Coronary artery (tissue), 2 donors: ENCODE measurements at regions not wholly inside any gene's neighbourhood (a gene's known extent, or its start where the extent isn't known, plus 50 kb on each side); places are given as distances from the start of the nearest gene placed in this dataset.

Source experiments
- DNase-seq: peaks from one replicate; pipeline ENCODE4 v3.0.0-alpha.2; 2017; ENCODE audit warnings: low spot score
- H3K27ac ChIP-seq, 2 donors: fragments of 200-600 bp; sonication (generic); one replicate each; pipeline ENCODE4 v1.5.1; 2016 to 2019
- H3K4me3 ChIP-seq: fragments of 200-600 bp; sonication (generic); 2 replicates; pipeline ENCODE4 v1.5.1; 2016; ENCODE audit warnings: mild to moderate bottlenecking, moderate library complexity
- CTCF ChIP-seq: fragments of 200-600 bp; sonication (generic); IDR thresholded peaks from one replicate; pipeline ENCODE4 v1.5.1; 2019; ENCODE audit warnings: antibody characterized with exemption

DNA sequence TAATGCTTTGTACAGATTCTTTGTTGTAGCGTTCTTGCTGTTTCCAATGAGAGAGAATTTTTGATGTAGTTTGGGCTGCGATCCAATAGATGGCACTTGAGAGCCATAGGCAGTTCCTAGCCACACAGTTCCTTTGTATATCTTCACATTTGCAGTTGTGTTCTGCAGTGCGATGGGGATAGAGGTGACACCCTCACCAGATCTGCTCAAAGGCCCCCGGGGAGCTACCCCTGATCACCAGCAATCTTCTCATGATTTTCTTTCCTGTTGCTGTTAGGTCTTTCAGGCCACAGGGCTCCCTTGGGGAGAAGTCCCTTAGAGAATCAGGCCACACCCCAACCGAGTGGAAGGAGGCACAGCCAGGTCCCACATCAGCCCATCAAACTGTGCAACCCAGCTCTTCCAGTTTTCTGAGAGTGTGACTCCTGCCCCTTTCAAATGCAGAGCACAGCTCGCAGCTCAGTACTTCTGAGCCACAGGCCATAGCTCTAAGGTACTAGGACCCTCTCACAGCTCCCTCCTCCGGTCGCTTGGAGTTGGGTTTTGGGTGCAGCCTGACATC is 353.7 kb downstream of the SLCO4C1 start:
- H3K27ac ChIP-seq: no peak overlapping the region
- no peak overlapping the region for H3K4me3 ChIP-seq
- no peak for TF ChIP-seq CTCF
- no peak for DNase-seq

DNA sequence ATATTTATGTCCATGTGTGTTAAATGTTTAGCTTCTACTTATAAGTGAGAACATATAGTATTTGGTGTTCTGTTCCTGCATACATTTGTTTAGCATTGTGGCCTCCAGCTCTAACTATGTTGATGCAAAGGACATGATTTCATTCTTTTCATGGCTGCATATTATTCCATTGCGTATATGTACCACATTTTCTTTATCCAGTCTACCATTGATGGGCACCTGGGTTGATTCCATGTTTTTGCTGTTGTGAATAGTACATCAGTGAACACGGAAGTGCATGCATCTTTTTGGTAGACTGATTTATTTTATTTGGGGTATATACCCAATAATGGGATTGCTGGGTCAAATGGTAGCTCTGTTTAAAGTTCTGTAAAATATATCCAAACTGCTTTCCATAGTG is 359.0 kb downstream of the SLCO4C1 start:
- Histone ChIP-seq H3K4me3 (no peak overlapping the region), H3K27ac (no peak overlapping the region)
- TF ChIP-seq CTCF: no peak
- DNase-seq: no peak

- no peak for TF ChIP-seq CTCF
- no peak for DNase-seq
- H3K4me3 ChIP-seq: no peak overlapping the region
- no peak overlapping the region for H3K27ac ChIP-seq
These were observed 361.0 kb downstream of the SLCO4C1 start for GRCh38 chr5:101935086-101935485.

DNA sequence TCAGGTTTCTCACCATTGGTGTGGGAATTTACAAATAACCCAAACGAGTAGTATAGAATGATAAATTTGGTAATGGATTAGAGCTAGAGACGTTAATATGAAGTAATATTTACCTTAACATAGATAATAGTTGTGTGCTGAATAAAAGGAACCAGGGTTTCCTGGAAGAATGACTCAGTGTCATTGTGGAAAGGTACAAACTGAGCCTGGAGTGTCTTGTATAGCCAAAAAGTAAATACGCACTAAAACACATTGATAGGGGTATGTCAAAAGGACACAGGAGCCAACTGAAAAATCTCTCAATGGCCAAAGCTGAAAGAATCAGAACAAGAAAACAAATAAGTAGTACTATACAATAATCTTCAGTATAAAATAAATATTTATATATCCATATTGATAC is 363.5 kb downstream of the SLCO4C1 start:
- DNase-seq: no peak
- no peak for TF ChIP-seq CTCF
- Histone ChIP-seq H3K27ac (no peak overlapping the region), H3K4me3 (no peak overlapping the region)

GRCh38 chr5:101929628-101930027 is 366.5 kb downstream of the SLCO4C1 start:
- no peak overlapping the region for H3K4me3 ChIP-seq
- no peak overlapping the region for H3K27ac ChIP-seq
- no peak for DNase-seq
- no peak for TF ChIP-seq CTCF

DNA sequence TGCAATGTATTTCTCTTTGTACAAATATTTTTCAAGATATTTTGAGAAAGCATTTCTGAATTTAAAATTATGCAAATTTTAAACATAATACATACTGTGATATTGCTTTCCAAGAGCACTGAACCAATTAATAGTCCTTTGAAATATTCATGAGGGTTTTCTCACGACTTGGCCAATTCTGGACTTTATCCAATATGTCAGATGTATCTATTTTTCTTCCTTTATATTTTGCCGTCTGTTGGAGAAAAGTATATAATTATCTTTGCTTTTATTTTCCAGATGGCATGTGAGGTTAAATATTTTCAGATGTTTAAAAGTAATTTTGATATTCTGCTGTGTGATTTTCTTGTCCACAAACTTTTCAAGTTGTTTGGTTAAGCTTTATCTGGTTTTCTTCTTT is 378.9 kb downstream of the SLCO4C1 start:
- no peak for TF ChIP-seq CTCF
- no peak for DNase-seq
- H3K4me3 ChIP-seq: no peak overlapping the region
- no peak overlapping the region for H3K27ac ChIP-seq

DNA sequence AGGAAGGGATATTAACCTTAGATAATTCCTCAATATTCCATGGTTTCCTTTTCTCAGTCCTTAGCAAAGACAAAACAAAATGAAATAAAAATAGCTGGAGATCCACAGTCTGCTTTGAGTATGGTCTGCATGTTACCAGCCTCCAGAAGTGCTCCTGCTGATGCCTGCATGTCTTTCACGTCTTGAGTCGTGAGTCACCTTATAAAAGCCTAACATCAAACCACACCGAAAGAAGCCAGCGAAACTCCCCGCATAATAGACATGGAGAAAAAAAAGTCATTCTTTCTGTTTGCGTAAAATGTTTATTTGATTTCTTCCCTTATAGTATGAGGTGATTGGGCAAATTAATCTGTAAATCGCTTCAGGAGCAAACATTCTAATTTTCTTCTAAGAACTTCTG is 380.5 kb downstream of the SLCO4C1 start:
- TF ChIP-seq CTCF: no peak
- Histone ChIP-seq H3K4me3 (no peak overlapping the region), H3K27ac (no peak overlapping the region)
- DNase-seq: no peak
